ENCODE measurements at regions not wholly inside any gene's neighbourhood (a gene's known extent, or its start where the extent isn't known, plus 50 kb on each side); places are given as distances from the start of the nearest gene placed in this dataset.

- Histone ChIP-seq H3K4me3 (ENCODE audit: low read length in 3 of 3) (no peak overlapping the region), H3K4me1 (ENCODE audit: control insufficient read depth in 2 of 3, insufficient read depth in 2 of 3, low read depth in 1 of 3, low read length in 3 of 3) (no peaks in the 10 kb centered on the region), H3K9me3 (ENCODE audit: control insufficient read depth in 2 of 3, insufficient read depth in 1 of 3, low read length in 3 of 3) (peaks cover 0 to 13% (median 2%) of the 10 kb centered on the region in 3 donors), H3K9ac (ENCODE audit: low read length in 3 of 3) (no peak overlapping the region), H3K27ac (ENCODE audit: low read depth in 2 of 2, low read length in 2 of 2) (no peak overlapping the region), H3K27me3 (ENCODE audit: control insufficient read depth, insufficient read depth, low read length) (no peaks in the 10 kb centered on the region), H3K36me3 (ENCODE audit: control insufficient read depth in 2 of 3, insufficient read depth in 3 of 3, low read length in 3 of 3) (no peaks in the 10 kb centered on the region)
- FAIRE-seq = no peak
- TF ChIP-seq CTCF (IDR thresholded peaks at IDR 0.05; ENCODE audit: borderline replicate concordance, extremely low read depth, insufficient read depth) = no peak
- intact Hi-C loops (cut with DNase I) = no loop called here
- no peak for DNase-seq
These were observed 204.9 kb upstream of the DUSP10 start for GRCh38 chr1:221946768-221947167.

GRCh38 chr1:221945669-221946068 lies 203.8 kb upstream of the DUSP10 start:
- H3K27me3 ChIP-seq (ENCODE audit: control insufficient read depth, insufficient read depth, low read length) = no peaks in the 10 kb centered on the region
- H3K36me3 ChIP-seq (ENCODE audit: control insufficient read depth in 2 of 3, insufficient read depth in 3 of 3, low read length in 3 of 3) = no peaks in the 10 kb centered on the region
- TF ChIP-seq CTCF (IDR thresholded peaks at IDR 0.05; ENCODE audit: borderline replicate concordance, extremely low read depth, insufficient read depth) = no peak
- DNase-seq (no peak), FAIRE-seq (no peak)
- no peak overlapping the region for H3K4me3 ChIP-seq (ENCODE audit: low read length in 3 of 3)
- no peak overlapping the region for H3K9ac ChIP-seq (ENCODE audit: low read length in 3 of 3)
- H3K27ac ChIP-seq (ENCODE audit: low read depth in 2 of 2, low read length in 2 of 2) = no peak overlapping the region
- H3K9me3 ChIP-seq (ENCODE audit: control insufficient read depth in 2 of 3, insufficient read depth in 1 of 3, low read length in 3 of 3) = peaks cover 0 to 13% (median 2%) of the 10 kb centered on the region in 3 donors
- intact Hi-C loops (cut with DNase I) = no loop called here
- no peaks in the 10 kb centered on the region for H3K4me1 ChIP-seq (ENCODE audit: control insufficient read depth in 2 of 3, insufficient read depth in 2 of 3, low read depth in 1 of 3, low read length in 3 of 3)

DNA sequence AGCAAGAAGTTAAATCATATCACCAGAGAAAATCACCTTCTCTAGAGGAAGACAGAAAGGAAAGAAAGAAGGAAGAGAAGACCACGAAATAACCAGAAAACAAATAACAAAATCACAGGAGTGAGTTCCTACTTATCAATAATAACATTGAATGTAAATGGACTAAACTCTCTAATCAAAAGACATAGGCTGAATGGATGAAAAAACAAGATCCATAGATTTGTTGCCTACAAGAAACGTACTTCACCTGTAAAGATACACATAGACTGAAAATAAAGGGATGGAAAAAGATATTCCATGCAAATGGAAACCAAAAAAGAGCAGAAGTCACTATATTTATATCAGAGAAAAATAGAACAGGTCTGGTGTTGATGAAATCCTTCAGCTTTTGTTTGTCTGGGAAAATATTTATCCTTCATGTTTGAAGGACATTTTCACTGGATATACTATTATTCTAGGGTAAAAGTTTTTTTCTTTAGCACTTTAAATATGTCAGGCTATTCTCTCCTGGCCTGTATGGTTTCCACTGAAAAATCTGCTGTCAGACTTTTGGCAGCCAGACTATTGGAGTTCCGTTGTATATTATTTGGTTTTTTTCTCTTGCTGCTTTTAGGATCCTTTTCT lies 202.5 kb upstream of the DUSP10 start:
- Histone ChIP-seq H3K36me3 (ENCODE audit: control insufficient read depth in 2 of 3, insufficient read depth in 3 of 3, low read length in 3 of 3) (no peaks in the 10 kb centered on the region), H3K4me1 (ENCODE audit: control insufficient read depth in 2 of 3, insufficient read depth in 2 of 3, low read depth in 1 of 3, low read length in 3 of 3) (no peaks in the 10 kb centered on the region), H3K9ac (ENCODE audit: low read length in 3 of 3) (no peak overlapping the region), H3K9me3 (ENCODE audit: control insufficient read depth in 2 of 3, insufficient read depth in 1 of 3, low read length in 3 of 3) (peaks cover 0 to 13% (median 2%) of the 10 kb centered on the region in 3 donors), H3K27me3 (ENCODE audit: control insufficient read depth, insufficient read depth, low read length) (no peaks in the 10 kb centered on the region), H3K4me3 (ENCODE audit: low read length in 3 of 3) (no peak overlapping the region), H3K27ac (ENCODE audit: low read depth in 2 of 2, low read length in 2 of 2) (no peak overlapping the region)
- DNase-seq (no peak), FAIRE-seq (no peak)
- intact Hi-C loops (cut with DNase I) = no loop called here
- no peak for TF ChIP-seq CTCF (IDR thresholded peaks at IDR 0.05; ENCODE audit: borderline replicate concordance, extremely low read depth, insufficient read depth)

- no peak for TF ChIP-seq CTCF (IDR thresholded peaks at IDR 0.05; ENCODE audit: borderline replicate concordance, extremely low read depth, insufficient read depth)
- peaks cover 0 to 9% (median 2%) of the 10 kb centered on the region in 3 donors for H3K9me3 ChIP-seq (ENCODE audit: control insufficient read depth in 2 of 3, insufficient read depth in 1 of 3, low read length in 3 of 3)
- no peak for DNase-seq
- H3K27ac ChIP-seq (ENCODE audit: low read depth in 2 of 2, low read length in 2 of 2) = no peak overlapping the region
- no peak for FAIRE-seq
- no peak overlapping the region for H3K9ac ChIP-seq (ENCODE audit: low read length in 3 of 3)
- no peaks in the 10 kb centered on the region for H3K4me1 ChIP-seq (ENCODE audit: control insufficient read depth in 2 of 3, insufficient read depth in 2 of 3, low read depth in 1 of 3, low read length in 3 of 3)
- no peak overlapping the region for H3K4me3 ChIP-seq (ENCODE audit: low read length in 3 of 3)
- H3K36me3 ChIP-seq (ENCODE audit: control insufficient read depth in 2 of 3, insufficient read depth in 3 of 3, low read length in 3 of 3) = no peaks in the 10 kb centered on the region
- intact Hi-C loops (cut with DNase I) = no loop called here
- H3K27me3 ChIP-seq (ENCODE audit: control insufficient read depth, insufficient read depth, low read length) = no peaks in the 10 kb centered on the region
These were observed 198.7 kb upstream of the DUSP10 start for GRCh38 chr1:221940631-221941030.
